ENCODE measurements at regions not wholly inside any gene's neighbourhood (a gene's known extent, or its start where the extent isn't known, plus 50 kb on each side); places are given as distances from the start of the nearest gene placed in this dataset.

- WGBS = 86% methylated on average over 6 of the region's 6 CpGs
- Histone ChIP-seq H3K4me3 (ENCODE audit: low read depth, low read length) (no peak overlapping the region), H3K27ac (ENCODE audit: low read depth) (no peak overlapping the region), H3K4me1 (ENCODE audit: insufficient read depth) (no peaks in the 10 kb centered on the region), H3K36me3 (ENCODE audit: insufficient read depth) (no peaks in the 10 kb centered on the region)
- DNase-seq (ENCODE audit: extremely low spot score) = no peak
These were observed 81.4 kb downstream of the CHRD start for GRCh38 chr3:184461219-184461618.

GRCh38 chr3:184465883-184466412, 86.1 kb downstream of the CHRD start:
- no peaks in the 10 kb centered on the region for H3K4me1 ChIP-seq (ENCODE audit: insufficient read depth)
- DNase-seq (ENCODE audit: extremely low spot score) = no peak
- 90% methylated on average over 5 of the region's 5 CpGs for WGBS
- H3K27ac ChIP-seq (ENCODE audit: low read depth) = no peak overlapping the region
- no peaks in the 10 kb centered on the region for H3K36me3 ChIP-seq (ENCODE audit: insufficient read depth)
- no peak overlapping the region for H3K4me3 ChIP-seq (ENCODE audit: low read depth, low read length)

- Histone ChIP-seq H3K27ac (ENCODE audit: low read depth) (no peak overlapping the region), H3K4me3 (ENCODE audit: low read depth, low read length) (no peak overlapping the region), H3K4me1 (ENCODE audit: insufficient read depth) (no peaks in the 10 kb centered on the region), H3K36me3 (ENCODE audit: insufficient read depth) (no peaks in the 10 kb centered on the region)
- 22% methylated on average over 12 of the region's 12 CpGs for whole genome bisulfite sequencing
- no peak for DNase-seq (ENCODE audit: extremely low spot score)
These were observed 86.6 kb downstream of the CHRD start for GRCh38 chr3:184466413-184466960.

DNA sequence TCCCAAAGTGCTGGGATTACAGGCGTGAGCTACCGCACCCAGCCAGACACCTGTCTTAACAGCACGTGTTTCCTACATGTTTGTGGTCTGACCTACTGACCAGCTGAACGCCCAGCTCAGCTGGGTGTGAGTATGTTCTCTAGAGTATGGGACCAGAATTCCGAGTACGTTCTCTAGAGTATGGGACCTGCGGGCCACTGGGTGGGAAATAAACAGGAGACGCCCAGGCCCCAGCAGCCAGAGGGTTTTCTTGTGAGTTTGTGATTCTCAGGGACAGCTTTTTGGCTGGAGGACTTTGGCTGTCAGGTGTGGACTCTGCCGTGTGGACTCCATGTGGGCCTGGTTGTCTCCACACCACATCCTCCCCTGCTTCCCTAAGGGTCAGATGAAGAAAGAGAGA, 87.3 kb downstream of the CHRD start:
- DNase-seq (ENCODE audit: extremely low spot score) = no peak
- WGBS = 84% methylated on average over 9 of the region's 9 CpGs
- H3K4me1 ChIP-seq (ENCODE audit: insufficient read depth) = no peaks in the 10 kb centered on the region
- no peak overlapping the region for H3K27ac ChIP-seq (ENCODE audit: low read depth)
- H3K4me3 ChIP-seq (ENCODE audit: low read depth, low read length) = no peak overlapping the region
- no peaks in the 10 kb centered on the region for H3K36me3 ChIP-seq (ENCODE audit: insufficient read depth)

DNA sequence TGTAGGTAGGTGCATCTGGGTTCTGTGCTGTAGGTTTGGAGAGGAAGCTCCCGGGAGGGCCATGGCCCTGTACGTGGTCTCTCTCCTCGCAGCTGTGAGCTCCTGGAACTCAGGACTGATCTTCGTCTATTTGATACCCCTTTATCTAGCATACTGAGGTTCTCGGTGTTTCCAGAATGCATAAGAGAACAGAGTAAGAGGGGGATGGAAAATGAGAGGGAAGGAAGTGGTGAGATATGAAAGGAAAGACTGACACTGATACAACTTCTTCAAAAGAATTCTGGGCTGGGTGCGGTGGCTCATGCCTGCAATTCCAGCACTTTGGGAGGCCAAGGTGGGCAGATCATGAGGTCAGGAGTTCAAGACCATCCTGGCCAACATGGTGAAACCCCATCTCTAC, 90.7 kb downstream of the CHRD start:
- H3K27ac ChIP-seq (ENCODE audit: low read depth) = no peak overlapping the region
- DNase-seq (ENCODE audit: extremely low spot score) = no peak
- H3K4me3 ChIP-seq (ENCODE audit: low read depth, low read length) = no peak overlapping the region
- WGBS = 63% methylated on average over 6 of the region's 6 CpGs
- H3K36me3 ChIP-seq (ENCODE audit: insufficient read depth) = no peaks in the 10 kb centered on the region
- no peaks in the 10 kb centered on the region for H3K4me1 ChIP-seq (ENCODE audit: insufficient read depth)

DNA sequence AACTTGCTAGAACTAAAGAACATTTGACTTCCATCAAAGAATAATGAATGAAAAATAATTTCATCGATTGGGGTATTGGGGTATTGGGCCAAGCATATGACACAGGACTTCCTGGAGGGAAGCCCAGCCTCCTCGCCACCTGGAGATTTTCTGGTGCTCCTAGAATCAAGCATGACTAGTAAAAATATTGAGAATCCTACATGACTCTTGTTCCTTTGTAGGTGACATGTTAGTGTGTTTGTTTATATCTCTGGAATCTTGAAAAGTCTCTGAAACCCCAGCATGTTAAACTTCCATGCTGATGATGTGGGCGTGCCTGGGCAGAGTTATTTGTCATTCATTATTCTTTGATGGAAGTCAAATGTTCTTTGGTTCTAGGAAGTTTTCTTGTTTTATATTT, 90.1 kb upstream of the EPHB3 start:
- Histone ChIP-seq H3K27ac (ENCODE audit: low read depth) (no peak overlapping the region), H3K36me3 (ENCODE audit: insufficient read depth) (no peaks in the 10 kb centered on the region), H3K4me3 (ENCODE audit: low read depth, low read length) (no peak overlapping the region), H3K4me1 (ENCODE audit: insufficient read depth) (no peaks in the 10 kb centered on the region)
- no peak for DNase-seq (ENCODE audit: extremely low spot score)
- WGBS = 85% methylated on average over 3 of the region's 3 CpGs

DNA sequence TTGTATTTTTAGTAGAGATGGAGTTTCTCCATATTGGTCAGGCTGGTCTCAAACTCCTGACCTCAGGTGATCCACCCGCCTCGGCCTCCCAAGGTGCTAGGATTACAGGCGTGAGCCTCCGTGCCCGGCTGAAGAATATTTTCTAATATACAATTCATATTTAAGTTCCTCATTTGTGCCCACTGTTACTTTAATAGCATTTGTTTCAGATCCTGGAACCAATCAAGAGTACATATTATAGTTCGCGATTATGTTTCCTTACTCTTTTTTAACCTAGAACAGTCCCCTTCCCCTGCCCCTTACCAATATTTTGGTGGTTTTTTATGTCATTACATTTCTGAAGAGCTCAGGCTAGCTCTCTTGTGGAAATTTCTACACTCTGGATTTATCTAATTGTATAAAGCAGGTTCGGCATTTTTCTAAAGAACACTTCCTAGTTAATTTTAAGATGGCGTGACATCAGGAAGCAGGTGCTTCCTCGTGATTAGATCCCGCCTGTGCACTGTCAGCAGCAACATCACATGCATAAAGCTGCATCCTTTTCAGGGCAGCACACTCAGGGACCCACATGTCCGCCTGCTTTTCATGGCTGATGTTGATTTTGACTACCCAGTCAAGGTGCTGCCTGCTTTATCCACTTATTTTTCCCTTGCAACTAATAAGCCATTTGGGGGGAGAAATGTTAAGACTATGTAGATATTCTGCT, 88.7 kb upstream of the EPHB3 start:
- 70% methylated on average over 12 of the region's 12 CpGs for WGBS
- Histone ChIP-seq H3K4me1 (ENCODE audit: insufficient read depth) (no peaks in the 10 kb centered on the region), H3K27ac (ENCODE audit: low read depth) (no peak overlapping the region), H3K4me3 (ENCODE audit: low read depth, low read length) (no peak overlapping the region), H3K36me3 (ENCODE audit: insufficient read depth) (no peaks in the 10 kb centered on the region)
- DNase-seq (ENCODE audit: extremely low spot score) = no peak

DNA sequence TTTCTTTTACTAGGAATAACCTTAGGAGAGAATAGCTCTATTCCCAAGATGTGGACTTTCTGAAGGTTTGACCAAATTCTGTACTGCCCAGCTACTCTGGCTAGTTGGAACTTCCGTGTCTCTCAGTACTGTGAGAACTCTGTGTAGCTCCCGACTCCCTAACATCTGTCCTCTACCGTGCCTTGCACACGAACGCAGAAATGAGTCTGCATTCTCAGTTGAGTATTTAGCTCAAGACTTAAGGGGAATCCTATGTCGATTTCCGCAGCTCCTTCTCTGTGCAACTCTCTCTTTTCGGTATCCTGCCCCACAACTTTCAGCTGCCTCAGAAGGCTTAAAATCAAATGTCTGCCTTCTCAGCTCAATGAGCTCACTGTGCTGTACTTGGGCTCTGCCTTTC, 86.7 kb upstream of the EPHB3 start:
- no peak overlapping the region for H3K4me3 ChIP-seq (ENCODE audit: low read depth, low read length)
- no peaks in the 10 kb centered on the region for H3K36me3 ChIP-seq (ENCODE audit: insufficient read depth)
- no peaks in the 10 kb centered on the region for H3K4me1 ChIP-seq (ENCODE audit: insufficient read depth)
- DNase-seq (ENCODE audit: extremely low spot score) = no peak
- H3K27ac ChIP-seq (ENCODE audit: low read depth) = no peak overlapping the region
- 78% methylated on average over 8 of the region's 8 CpGs for WGBS

DNA sequence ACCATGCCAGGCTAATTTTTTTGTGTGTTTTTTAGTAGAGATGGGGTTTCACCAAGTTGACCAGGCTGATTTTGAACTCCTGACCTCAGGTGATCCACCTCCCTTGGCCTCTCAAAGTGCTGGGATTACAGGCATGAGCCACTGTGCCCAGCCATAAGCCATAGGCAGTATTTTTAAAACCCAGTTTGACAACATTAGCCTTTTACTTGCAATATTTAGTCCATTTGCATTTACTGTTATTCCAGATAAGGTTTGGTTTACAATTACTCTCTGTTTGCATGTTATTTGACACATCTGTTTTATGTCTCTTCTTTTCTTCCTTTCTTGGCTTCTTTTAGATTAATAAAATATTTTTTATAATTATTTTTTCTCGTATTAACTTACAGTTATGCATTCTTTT, 83.6 kb upstream of the EPHB3 start:
- 78% methylated on average over 1 of the region's 1 CpG for WGBS
- H3K36me3 ChIP-seq (ENCODE audit: insufficient read depth) = no peaks in the 10 kb centered on the region

DNA sequence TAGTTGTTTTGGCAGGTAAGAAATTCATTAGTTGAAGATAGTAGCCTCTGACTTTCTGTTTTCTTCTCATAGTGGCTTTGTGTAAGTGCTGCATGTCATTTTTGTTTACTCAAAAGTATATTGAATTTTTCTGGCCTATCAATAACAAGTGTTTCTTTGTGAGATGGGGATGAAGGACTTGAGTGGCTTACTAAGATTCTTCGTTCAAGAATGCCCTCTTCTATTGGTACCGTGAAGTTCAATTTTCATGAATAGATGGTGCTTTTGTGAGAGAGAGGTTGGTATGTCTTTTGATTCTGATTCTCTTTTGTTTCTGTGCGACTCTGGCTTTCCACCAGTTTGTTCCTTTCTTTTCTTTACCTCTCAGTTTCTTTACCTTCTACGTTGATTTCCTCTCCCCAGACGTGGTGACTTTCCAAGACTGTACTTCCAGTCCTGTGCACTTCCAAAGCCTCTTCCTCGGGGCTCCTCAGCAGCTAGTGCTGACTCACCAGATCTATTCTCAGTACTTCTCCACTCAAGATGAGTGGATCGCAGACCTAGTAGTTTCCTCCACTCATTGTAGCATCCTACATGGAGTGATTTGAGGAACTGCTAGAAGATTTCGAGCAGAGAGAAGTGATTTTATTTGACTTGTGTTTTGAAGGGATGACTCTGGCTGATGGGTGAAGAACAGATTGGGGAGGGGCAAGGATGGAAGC, 82.0 kb upstream of the EPHB3 start:
- Histone ChIP-seq H3K4me1 (ENCODE audit: insufficient read depth) (no peaks in the 10 kb centered on the region), H3K4me3 (ENCODE audit: low read depth, low read length) (no peak overlapping the region), H3K36me3 (ENCODE audit: insufficient read depth) (no peaks in the 10 kb centered on the region), H3K27ac (ENCODE audit: low read depth) (no peak overlapping the region)
- WGBS = 67% methylated on average over 8 of the region's 8 CpGs
- DNase-seq (ENCODE audit: extremely low spot score) = no peak

More for the DNA sequence above, 83.6 kb upstream of the EPHB3 start:
- H3K4me1 ChIP-seq (ENCODE audit: insufficient read depth) = no peaks in the 10 kb centered on the region
- no peak overlapping the region for H3K4me3 ChIP-seq (ENCODE audit: low read depth, low read length)
- no peak overlapping the region for H3K27ac ChIP-seq (ENCODE audit: low read depth)
- no peak for DNase-seq (ENCODE audit: extremely low spot score)

- Histone ChIP-seq H3K27ac (ENCODE audit: low read depth) (no peak overlapping the region), H3K4me1 (ENCODE audit: insufficient read depth) (no peaks in the 10 kb centered on the region), H3K4me3 (ENCODE audit: low read depth, low read length) (no peak overlapping the region), H3K36me3 (ENCODE audit: insufficient read depth) (no peaks in the 10 kb centered on the region)
- DNase-seq (ENCODE audit: extremely low spot score) = no peak
- 82% methylated on average over 2 of the region's 2 CpGs for WGBS
These were observed 80.8 kb upstream of the EPHB3 start for GRCh38 chr3:184480831-184481230.

GRCh38 chr3:184481984-184482671, 79.5 kb upstream of the EPHB3 start:
- H3K4me1 ChIP-seq (ENCODE audit: insufficient read depth) = no peaks in the 10 kb centered on the region
- H3K27ac ChIP-seq (ENCODE audit: low read depth) = no peak overlapping the region
- no peak overlapping the region for H3K4me3 ChIP-seq (ENCODE audit: low read depth, low read length)
- no peak for DNase-seq (ENCODE audit: extremely low spot score)
- no peaks in the 10 kb centered on the region for H3K36me3 ChIP-seq (ENCODE audit: insufficient read depth)
- 45% methylated on average over 7 of the region's 7 CpGs for WGBS

DNA sequence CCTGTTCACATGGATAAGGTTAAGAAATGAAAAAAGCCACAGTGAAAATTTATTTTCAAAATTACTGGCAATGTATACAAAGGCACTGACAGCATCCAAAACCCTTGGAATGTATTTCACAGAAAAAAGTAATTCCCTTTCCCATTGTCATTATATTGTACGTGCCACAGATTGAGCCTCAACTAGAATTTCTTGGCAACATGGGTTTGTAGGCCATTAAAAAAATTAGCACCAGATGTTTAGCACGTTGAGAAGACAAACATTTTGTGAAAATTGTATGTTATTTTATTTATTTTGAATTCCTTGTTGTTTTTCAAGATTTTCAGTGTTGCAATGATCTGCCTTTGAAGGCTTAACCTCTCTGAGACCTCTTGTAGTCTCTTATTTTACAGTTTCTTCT, 76.3 kb upstream of the EPHB3 start:
- H3K4me3 ChIP-seq (ENCODE audit: low read depth, low read length) = no peak overlapping the region
- no peaks in the 10 kb centered on the region for H3K4me1 ChIP-seq (ENCODE audit: insufficient read depth)
- no peak overlapping the region for H3K27ac ChIP-seq (ENCODE audit: low read depth)
- 34% methylated on average over 2 of the region's 2 CpGs for WGBS
- no peak for DNase-seq (ENCODE audit: extremely low spot score)
- no peaks in the 10 kb centered on the region for H3K36me3 ChIP-seq (ENCODE audit: insufficient read depth)

DNA sequence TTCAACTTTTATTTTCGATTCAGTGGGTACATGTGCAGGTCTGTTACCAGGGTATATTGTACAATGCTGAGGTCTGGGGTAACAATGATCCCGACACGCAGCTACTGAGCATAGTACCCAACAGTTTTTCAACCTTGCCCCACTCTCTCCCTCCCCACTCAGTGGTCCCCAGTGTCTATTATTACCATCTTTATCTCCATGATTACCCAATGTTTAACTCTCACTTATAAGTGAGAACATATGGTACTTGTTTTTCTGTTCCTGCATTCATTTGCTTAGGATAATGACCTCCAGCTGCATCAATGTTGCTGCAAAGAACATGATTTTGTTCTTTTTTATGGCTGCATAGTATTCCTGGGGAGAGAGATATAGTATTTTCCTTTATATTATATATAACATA, 75.7 kb upstream of the EPHB3 start:
- WGBS = 86% methylated on average over 3 of the region's 3 CpGs
- H3K4me3 ChIP-seq (ENCODE audit: low read depth, low read length) = no peak overlapping the region
- H3K36me3 ChIP-seq (ENCODE audit: insufficient read depth) = no peaks in the 10 kb centered on the region
- DNase-seq (ENCODE audit: extremely low spot score) = no peak
- H3K4me1 ChIP-seq (ENCODE audit: insufficient read depth) = no peaks in the 10 kb centered on the region
- no peak overlapping the region for H3K27ac ChIP-seq (ENCODE audit: low read depth)
